Erythroblast (primary cell): ENCODE measurements at regions not wholly inside any gene's neighbourhood (a gene's known extent, or its start where the extent isn't known, plus 50 kb on each side); places are given as distances from the start of the nearest gene placed in this dataset.

Source experiments
- GATA1 ChIP-seq: IDR thresholded peaks from 2 replicates; pipeline ENCODE4 v1.6.1; 2011; ENCODE audit warnings: low read depth, mild to moderate bottlenecking, control low read depth, low read length, moderate library complexity
- POLR2A ChIP-seq: IDR thresholded peaks from 2 replicates; pipeline ENCODE4 v1.6.1; 2011; ENCODE audit warnings: mild to moderate bottlenecking, low read length

DNA sequence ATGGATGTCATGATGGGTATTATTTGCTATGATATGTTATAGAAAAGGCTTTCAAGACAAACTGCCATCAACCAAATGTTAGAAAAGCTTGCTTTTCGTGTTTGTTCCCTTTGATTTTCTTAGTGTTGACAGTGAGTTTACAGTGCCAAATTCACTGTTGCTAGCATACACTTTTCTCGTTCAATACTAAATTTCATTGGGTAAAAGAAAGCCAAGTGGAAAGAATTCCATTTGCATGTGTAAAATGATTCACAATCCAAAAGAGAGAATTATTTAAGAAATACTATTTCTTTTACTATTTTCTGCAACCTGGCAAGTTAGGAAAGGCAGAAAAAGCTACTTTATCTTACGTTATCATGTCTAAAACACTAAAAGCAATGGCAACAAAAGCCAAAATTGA lies 301.4 kb downstream of the OTOL1 start:
- TF ChIP-seq POLR2A (no peak), GATA1 (no peak)
